Bronchial epithelial cell (primary cell): ENCODE measurements at regions not wholly inside any gene's neighbourhood (a gene's known extent, or its start where the extent isn't known, plus 50 kb on each side); places are given as distances from the start of the nearest gene placed in this dataset.
"Not testable (repeated sequence)": the region's sequence is repeated elsewhere in the genome, so short reads cannot be mapped to it uniquely, and the experiment has no call there.

Source experiments
- DNase-seq: peaks from one replicate; pipeline ENCODE4 v3.0.0-alpha.2; 2010; ENCODE audit warnings: low read depth
- FAIRE-seq: peaks from 2 replicates; lab custom pipeline; 2011; peaks lifted over from hg19 to GRCh38; lab: Jason Lieb, UNC
- H3K27me3 ChIP-seq: 2 replicates; pipeline ENCODE4 v1.5.1; 2011; ENCODE audit warnings: low read length; ENCODE audit not compliant: control insufficient read depth, insufficient read depth
- H3K36me3 ChIP-seq: 2 replicates; pipeline ENCODE4 v1.5.1; 2011; ENCODE audit warnings: low read length; ENCODE audit not compliant: control insufficient read depth, insufficient read depth
- H3K4me3 ChIP-seq: 2 replicates; pipeline ENCODE4 v1.5.1; 2011; ENCODE audit warnings: mild to moderate bottlenecking, low read depth, low read length, control low read depth
- CTCF ChIP-seq: IDR thresholded peaks from 2 replicates; pipeline ENCODE4 v1.5.1; 2011; ENCODE audit warnings: mild to moderate bottlenecking, moderate library complexity, low read length, control low read depth, inconsistent platforms; ENCODE audit not compliant: insufficient read depth, severe bottlenecking

DNA sequence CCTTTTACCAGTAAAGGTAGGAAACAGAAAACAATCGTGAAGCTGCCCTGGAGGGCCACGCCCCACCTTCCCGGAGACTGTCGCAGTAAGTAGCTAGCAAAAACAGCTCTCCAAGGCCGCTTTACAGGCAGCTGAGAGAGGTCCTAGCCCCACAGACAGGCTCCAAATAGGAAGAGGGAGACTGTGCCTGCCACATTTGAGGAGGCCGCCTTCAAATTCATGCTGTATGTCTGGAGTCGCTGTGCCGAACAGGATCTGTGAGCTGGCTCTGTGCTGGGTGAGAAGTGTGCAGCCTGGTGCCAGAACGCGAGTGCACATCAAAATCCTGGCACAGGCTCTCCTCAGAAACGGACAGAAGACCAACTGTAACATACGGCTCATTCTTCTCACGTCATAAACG, 582.2 kb downstream of the CETN3 start:
- FAIRE-seq, result no peak
- no peak for DNase-seq

DNA sequence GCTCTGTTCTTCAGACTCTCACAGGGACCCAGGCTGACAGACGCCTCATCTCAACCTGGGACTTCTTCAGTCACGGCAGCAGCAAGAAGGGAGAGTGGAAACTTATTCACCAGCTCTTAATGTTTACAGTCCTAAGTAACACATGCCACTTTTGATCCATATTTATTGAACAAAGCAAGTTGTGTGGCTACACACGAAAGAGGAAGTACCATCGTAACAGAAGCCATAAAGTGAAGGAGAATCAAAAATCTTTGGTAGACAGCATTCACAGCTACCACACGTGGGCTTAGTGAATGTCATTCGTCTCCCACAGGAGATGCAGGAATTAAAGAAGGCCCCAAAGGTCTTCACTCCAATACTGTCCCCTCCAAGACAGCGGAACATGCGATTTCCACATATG, 582.6 kb downstream of the CETN3 start:
- no peaks in the 10 kb centered on the region for H3K27me3 ChIP-seq
- H3K4me3 ChIP-seq, result no peak overlapping the region
- FAIRE-seq, result no peak
- DNase-seq, result no peak
- H3K36me3 ChIP-seq, result no peaks in the 10 kb centered on the region
- TF ChIP-seq CTCF, result no peak

More for the DNA sequence above, 582.2 kb downstream of the CETN3 start:
- Histone ChIP-seq H3K4me3 (no peak overlapping the region), H3K36me3 (no peaks in the 10 kb centered on the region), H3K27me3 (no peaks in the 10 kb centered on the region)
- no peak for TF ChIP-seq CTCF

DNA sequence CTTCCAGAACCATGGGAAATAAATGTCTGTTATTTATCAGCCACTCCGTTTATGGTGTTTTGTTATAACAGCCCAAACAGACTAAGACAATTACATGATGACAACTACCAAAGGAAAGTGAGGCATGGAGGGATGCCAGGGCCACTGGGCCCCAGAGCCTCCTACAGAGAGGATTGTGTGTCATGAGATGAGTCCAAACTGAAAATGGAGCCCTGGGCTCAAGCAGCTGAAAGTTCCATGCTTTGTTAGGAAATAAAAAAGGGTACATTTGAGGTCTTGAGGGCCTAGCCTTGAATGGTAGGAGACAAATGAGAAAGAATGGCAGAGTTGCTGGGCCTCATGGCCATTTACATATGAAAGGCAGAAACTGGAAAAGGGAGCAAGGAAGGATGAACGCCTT, 586.5 kb downstream of the CETN3 start:
- H3K27me3 ChIP-seq, result no peaks in the 10 kb centered on the region
- no peaks in the 10 kb centered on the region for H3K36me3 ChIP-seq
- TF ChIP-seq CTCF, result no peak
- no peak for DNase-seq
- FAIRE-seq, result no peak
- no peak overlapping the region for H3K4me3 ChIP-seq

DNA sequence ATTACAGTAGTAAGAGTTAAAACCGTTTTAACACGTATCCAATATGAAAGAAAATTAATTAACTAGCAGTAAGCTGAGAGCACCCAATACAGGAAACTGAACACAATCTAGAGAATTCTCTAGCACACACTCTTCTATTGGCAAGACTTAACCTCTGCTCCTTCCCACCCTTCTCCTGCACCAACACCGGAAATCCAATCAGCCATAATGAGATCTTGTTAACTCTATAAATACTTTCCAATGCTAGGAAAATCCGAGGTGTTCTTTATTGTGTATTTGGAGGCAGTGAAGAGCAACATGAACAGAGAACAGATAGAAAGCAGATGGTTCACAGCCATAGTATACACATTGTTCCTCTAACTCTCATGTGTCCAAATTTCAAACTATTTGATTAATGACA, 591.7 kb downstream of the CETN3 start:
- DNase-seq (no peak), FAIRE-seq (no peak)
- H3K36me3 ChIP-seq, result no peaks in the 10 kb centered on the region
- no peak for TF ChIP-seq CTCF
- no peaks in the 10 kb centered on the region for H3K27me3 ChIP-seq
- no peak overlapping the region for H3K4me3 ChIP-seq

DNA sequence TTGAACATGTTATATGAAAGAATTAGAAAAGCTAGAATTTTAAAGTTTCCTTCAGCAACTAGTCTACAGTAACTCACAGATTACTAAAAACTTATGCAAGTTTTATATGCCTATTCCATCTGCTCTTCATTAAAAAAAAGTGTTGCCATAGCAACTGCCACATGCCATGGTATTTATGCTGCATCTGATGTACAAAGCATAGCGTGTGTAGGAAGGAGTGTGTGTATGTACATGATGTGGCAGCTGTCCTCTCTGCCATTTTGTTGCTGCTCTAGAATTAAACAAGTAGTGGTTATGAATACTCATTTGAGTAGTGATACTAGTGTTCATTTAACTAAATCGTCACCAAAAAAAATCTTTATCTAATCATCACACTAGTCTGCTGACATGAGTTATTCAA, 593.5 kb downstream of the CETN3 start:
- no peaks in the 10 kb centered on the region for H3K27me3 ChIP-seq
- no peaks in the 10 kb centered on the region for H3K36me3 ChIP-seq
- DNase-seq, result no peak
- no peak for TF ChIP-seq CTCF
- no peak for FAIRE-seq
- H3K4me3 ChIP-seq, result no peak overlapping the region

- not testable (repeated sequence) for H3K36me3 ChIP-seq, DNase-seq, H3K4me3 ChIP-seq, FAIRE-seq, H3K27me3 ChIP-seq
Measured at GRCh38 chr5:89800735-89801134, 608.8 kb downstream of the CETN3 start.

- not testable (repeated sequence) for H3K36me3 ChIP-seq, FAIRE-seq, H3K27me3 ChIP-seq, DNase-seq, H3K4me3 ChIP-seq
Measured at GRCh38 chr5:89794504-89794903, 615.1 kb downstream of the CETN3 start.

DNA sequence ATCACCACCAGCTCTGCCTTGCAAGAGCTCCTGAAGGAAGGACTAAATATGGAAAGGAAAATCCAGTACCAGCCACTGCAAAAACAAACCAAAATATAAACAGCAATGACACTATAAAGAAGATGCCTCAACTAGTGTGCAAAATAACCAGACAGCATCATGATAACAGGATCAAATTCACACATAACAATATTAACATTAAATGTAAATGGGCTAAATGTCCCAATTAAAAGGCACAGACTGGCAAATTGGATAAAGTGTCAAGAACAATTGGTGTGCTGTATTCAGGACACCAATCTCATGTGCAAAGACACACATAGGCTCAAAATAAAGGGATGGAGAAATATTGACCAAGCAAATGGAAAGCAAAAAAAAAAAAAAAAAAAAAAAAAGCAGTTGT, 629.8 kb downstream of the CETN3 start:
- DNase-seq, H3K4me3 ChIP-seq, H3K36me3 ChIP-seq, FAIRE-seq, H3K27me3 ChIP-seq: not testable (repeated sequence)
